ENCODE measurements at regions not wholly inside any gene's neighbourhood (a gene's known extent, or its start where the extent isn't known, plus 50 kb on each side); places are given as distances from the start of the nearest gene placed in this dataset.

GRCh38 chr6:165817148-165817547 is 154.1 kb upstream of the PDE10A start:
- TF ChIP-seq ZFX (IDR thresholded peaks at IDR 0.05), result no peak
- no peak for TF ChIP-seq CTCF (conservative IDR thresholded peaks at IDR 0.05)
- no peak overlapping the region for H3K27ac ChIP-seq

- no peak overlapping the region for H3K27ac ChIP-seq
Observed at GRCh38 chr6:165814679-165815078, 151.6 kb upstream of the PDE10A start.

GRCh38 chr6:165811512-165811911 is 148.5 kb upstream of the PDE10A start:
- no peak overlapping the region for H3K27ac ChIP-seq
- no peak for TF ChIP-seq CTCF (conservative IDR thresholded peaks at IDR 0.05)
- TF ChIP-seq ZFX (IDR thresholded peaks at IDR 0.05), result no peak

More at GRCh38 chr6:165814679-165815078, 151.6 kb upstream of the PDE10A start:
- TF ChIP-seq ZFX (IDR thresholded peaks at IDR 0.05), result no peak
- TF ChIP-seq CTCF (conservative IDR thresholded peaks at IDR 0.05), result no peak

GRCh38 chr6:165808021-165808420 is 145.0 kb upstream of the PDE10A start:
- no peak overlapping the region for H3K27ac ChIP-seq
- TF ChIP-seq CTCF (conservative IDR thresholded peaks at IDR 0.05), result no peak
- TF ChIP-seq ZFX (IDR thresholded peaks at IDR 0.05), result no peak

- TF ChIP-seq ZFX (IDR thresholded peaks at IDR 0.05), result no peak
- no peak for TF ChIP-seq CTCF (conservative IDR thresholded peaks at IDR 0.05)
Observed at GRCh38 chr6:165807249-165807960, 144.4 kb upstream of the PDE10A start.

GRCh38 chr6:165806126-165806810 is 143.2 kb upstream of the PDE10A start:
- TF ChIP-seq ZFX (IDR thresholded peaks at IDR 0.05) (no peak), CTCF (conservative IDR thresholded peaks at IDR 0.05) (no peak)
- no peak overlapping the region for H3K27ac ChIP-seq

More at GRCh38 chr6:165807249-165807960, 144.4 kb upstream of the PDE10A start:
- no peak overlapping the region for H3K27ac ChIP-seq

GRCh38 chr6:165805636-165806035 is 142.6 kb upstream of the PDE10A start:
- no peak overlapping the region for H3K27ac ChIP-seq
- TF ChIP-seq ZFX (IDR thresholded peaks at IDR 0.05) (no peak), CTCF (conservative IDR thresholded peaks at IDR 0.05) (no peak)
